Esophagus mucosa (tissue), 1 donor: ENCODE measurements at regions not wholly inside any gene's neighbourhood (a gene's known extent, or its start where the extent isn't known, plus 50 kb on each side); places are given as distances from the start of the nearest gene placed in this dataset.
"Not testable (repeated sequence)": the region's sequence is repeated elsewhere in the genome, so short reads cannot be mapped to it uniquely, and the experiment has no call there.

ENCODE experiments used
- ATAC-seq: fragments of 200-7000 bp; cut with Tn5 transposase; one replicate; pipeline ENCODE4 v1.9.1; 2020
- donor health status: DM: yes; HTN: yes; CAD: no.

DNA sequence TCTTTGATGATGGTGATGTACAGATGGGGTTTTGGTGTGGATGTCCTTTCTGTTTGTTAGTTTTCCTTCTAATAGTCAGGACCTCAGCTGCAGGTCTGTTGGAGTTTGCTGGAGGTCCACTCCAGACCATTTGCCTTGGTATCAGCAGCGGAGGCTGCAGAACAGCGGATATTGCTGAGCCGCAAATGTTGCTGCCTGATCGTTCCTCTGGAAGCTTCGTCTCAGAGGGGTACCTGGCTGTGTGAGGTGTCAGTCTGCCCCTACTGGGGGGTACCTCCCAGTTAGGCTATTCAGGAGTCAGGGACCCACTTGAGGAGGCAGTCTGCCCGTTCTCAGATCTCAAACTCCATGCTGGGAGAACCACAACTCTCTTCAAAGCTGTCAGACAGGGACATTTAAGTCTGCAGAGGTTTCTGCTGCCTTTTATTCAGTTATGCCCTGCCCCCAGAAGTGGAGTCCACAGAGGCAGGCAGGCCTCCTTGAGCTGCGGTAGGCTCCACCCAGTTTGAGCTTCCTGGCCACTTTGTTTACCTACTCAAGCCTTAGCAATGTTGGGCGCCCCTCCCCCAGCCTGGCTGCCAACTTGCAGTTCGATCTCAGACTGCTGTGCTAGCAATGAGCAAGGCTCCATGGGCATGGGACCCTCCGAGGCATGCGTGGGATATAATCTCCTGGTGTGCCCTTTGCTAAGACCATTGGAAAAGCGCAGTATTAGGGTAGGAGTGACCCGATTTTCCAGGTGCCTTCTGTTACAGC lies 264.5 kb downstream of the MATN1 start:
- not testable (repeated sequence) for ATAC-seq

- no peak for ATAC-seq
Measured at GRCh38 chr1:30452925-30453324, 270.5 kb downstream of the MATN1 start.

- ATAC-seq: no peak
Measured at GRCh38 chr1:30452170-30452569, 271.2 kb downstream of the MATN1 start.

- ATAC-seq: no peak
Measured at GRCh38 chr1:30451532-30452125, 271.8 kb downstream of the MATN1 start.

GRCh38 chr1:30450818-30451233 lies 272.6 kb downstream of the MATN1 start:
- ATAC-seq: no peak

- no peak for ATAC-seq
Measured at GRCh38 chr1:30450148-30450817, 273.1 kb downstream of the MATN1 start.

DNA sequence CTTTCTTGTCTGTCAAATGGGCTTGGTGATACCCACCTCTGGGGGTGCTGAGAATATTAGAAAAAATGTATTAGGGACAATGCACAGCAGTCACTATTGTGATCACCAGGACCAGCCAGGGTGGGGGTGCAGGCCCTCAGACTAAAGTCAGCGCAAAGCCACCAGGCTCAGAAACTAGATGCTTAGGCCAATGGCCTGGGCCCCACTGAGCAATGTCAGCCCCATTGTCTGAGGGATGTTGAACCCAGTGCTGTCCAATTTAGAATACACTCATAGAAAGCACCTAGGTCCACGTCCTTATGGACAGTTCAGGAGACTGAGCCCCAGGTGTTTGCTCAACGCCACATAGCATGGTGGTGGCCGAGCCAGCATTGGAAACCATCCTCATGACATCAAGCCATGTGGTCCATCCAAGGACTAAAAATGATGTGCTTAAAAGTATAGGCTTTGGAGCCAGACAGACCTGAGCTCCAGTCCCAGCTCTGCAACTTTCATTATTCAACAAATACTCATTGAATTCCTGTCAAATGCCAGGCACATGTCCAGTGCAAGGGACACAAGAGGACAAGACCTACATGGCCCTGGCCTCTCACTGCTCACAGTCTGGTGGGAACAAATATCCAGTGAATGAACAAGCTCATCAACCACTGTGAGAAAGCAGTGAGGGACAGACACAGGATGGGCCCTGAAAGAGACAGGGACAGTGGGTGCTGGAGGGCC lies 273.8 kb downstream of the MATN1 start:
- no peak for ATAC-seq

- ATAC-seq: no peak
Measured at GRCh38 chr1:30449003-30449402, 274.4 kb downstream of the MATN1 start.

GRCh38 chr1:30447701-30448100 lies 275.7 kb downstream of the MATN1 start:
- no peak for ATAC-seq

DNA sequence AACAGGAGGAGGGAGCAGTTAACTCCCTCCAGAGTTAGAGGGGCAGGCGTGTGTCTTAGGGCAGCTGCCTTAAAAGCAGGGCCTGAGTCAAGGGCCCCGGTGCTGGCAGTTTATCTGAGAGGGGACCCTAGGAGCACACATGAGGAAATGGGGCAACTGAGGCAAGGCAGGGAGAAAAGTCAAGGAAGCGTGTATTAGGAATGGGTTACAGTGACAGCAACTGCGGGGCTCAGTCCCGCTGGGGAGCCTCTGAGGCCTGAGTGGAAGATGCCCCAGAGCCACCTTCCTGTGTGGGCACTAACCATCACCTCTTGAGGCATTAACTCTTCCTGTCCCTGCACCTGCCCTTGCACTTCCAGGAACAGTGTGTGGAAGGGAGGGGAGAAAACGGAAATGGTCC lies 276.3 kb downstream of the MATN1 start:
- no peak for ATAC-seq

DNA sequence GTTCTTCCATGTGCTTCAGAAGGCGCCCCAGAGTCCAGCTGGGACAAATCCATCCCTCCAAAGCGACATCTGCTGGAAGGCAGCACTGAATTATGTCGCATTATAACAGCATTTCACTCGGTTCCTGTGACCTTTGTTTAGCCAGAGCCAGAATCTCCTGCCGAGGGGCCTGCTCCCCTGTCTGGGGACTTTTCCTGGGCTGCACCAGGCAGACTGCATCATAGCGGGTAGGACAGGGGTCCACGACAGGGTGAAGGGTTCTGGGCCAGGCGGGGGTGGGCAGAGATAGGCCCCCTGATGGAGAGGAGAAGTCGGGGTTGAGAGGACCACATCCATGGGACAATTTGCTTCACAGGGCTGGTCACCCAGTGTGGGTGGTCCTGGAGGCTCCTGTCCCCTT lies 276.9 kb downstream of the MATN1 start:
- no peak for ATAC-seq

DNA sequence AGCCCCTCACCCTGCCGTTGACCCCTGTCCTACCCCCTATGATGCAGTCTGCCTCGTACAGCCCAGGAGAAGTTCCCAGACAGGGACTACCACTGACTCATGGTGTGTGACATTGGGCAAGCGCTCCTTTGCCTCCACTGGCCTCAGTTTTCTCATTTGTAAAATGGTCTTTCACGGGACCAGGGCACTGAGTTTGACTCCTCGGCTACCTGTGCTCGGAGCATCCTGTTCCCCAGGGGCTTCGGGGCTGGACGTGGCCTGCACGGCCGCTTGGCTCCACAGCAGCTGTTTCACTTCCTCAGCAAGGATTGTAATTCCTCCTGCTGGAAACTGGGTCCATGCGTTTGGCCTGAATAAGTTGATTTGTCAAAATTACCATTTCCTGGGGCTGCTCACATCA lies 277.3 kb downstream of the MATN1 start:
- ATAC-seq: no peak

DNA sequence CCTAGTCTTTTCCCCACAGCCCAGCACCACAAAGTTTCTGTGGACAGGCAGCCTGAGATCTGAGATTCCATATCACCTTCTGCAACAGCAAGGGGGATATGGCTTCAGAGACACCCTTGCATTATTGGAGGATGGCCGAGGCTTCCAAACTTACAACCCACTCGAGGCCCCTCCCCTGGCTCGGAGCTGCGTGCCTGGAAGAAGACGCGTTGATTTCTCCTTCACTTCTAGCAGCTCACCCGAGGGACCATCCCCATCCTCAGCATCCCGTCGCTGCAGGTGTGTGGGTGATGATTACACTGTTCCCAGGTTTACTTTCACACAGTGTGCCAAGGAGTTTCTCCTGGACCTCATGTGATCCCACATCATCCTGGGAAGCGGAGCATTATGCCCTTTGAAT lies 277.9 kb downstream of the MATN1 start:
- no peak for ATAC-seq

DNA sequence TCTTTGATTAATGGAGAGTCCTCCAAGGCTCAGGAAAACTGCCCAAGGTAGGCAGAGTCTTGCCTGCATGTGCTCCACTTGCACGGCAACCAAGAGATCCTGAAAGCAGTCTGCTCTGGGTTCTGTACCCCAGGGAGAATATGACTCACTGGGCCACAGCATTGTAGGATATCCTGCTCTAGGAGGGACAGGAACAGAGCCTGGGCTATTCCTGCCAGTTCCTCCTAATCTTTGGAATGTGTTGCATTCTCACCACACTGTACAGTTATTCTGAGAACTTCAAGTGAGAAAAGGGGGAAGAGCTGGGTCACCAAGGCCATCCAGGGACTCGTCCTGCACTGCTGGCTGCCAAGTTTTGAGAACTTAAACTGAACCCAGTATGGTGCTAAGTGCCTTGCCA lies 278.5 kb downstream of the MATN1 start:
- ATAC-seq: peak; percentile 13

- no peak for ATAC-seq
Measured at GRCh38 chr1:30444401-30444800, 279.0 kb downstream of the MATN1 start.

DNA sequence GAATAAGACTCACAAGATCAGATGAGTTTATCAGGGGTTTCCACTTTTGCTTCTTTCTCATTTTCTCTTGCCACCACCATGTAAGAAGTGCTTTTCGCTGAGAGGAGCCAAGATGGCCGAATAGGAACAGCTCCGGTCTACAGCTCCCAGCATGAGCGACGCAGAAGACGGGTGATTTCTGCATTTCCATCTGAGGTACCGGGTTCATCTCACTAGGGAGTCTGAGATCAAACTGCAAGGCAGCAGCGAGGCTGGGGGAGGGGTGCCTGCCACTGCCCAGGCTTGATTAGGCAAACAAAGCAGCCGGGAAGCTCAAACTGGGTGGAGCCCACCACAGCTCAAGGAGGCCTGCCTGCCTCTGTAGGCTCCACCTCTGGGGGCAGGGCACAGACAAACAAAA lies 285.1 kb downstream of the MATN1 start:
- ATAC-seq: not testable (repeated sequence)

- no peak for ATAC-seq
Measured at GRCh38 chr1:30437059-30437576, 286.3 kb downstream of the MATN1 start.

GRCh38 chr1:30427545-30427944 lies 295.8 kb downstream of the MATN1 start:
- no peak for ATAC-seq

DNA sequence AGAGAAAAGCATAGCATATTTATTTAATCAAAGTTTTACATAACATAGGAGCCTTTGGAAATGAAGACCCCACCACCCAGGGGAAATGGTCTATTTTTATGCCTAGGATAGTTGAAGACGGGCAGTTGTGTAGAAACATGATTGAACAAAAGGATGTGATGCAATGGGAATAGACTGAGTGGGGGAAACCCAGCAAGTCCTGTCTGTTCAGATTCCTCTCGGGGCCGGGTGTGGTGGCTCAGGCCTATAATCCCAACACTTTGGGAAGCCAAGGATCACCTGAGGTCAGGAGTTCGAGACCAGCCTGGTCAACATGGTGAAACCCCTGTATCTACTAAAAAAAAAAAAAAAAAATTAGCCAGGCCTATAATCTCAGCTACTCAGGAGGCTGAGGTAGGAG lies 298.3 kb downstream of the MATN1 start:
- peak; percentile 72 for ATAC-seq

GRCh38 chr1:30423570-30423969 lies 299.8 kb downstream of the MATN1 start:
- no peak for ATAC-seq

- no peak for ATAC-seq
Measured at GRCh38 chr1:30422251-30422650, 301.1 kb downstream of the MATN1 start.

- peak; percentile 35 for ATAC-seq
Measured at GRCh38 chr1:30420519-30421050, 302.8 kb downstream of the MATN1 start.

GRCh38 chr1:30419831-30420230 lies 303.6 kb downstream of the MATN1 start:
- ATAC-seq: no peak
